ENCODE measurements at regions not wholly inside any gene's neighbourhood (a gene's known extent, or its start where the extent isn't known, plus 50 kb on each side); places are given as distances from the start of the nearest gene placed in this dataset.

DNA sequence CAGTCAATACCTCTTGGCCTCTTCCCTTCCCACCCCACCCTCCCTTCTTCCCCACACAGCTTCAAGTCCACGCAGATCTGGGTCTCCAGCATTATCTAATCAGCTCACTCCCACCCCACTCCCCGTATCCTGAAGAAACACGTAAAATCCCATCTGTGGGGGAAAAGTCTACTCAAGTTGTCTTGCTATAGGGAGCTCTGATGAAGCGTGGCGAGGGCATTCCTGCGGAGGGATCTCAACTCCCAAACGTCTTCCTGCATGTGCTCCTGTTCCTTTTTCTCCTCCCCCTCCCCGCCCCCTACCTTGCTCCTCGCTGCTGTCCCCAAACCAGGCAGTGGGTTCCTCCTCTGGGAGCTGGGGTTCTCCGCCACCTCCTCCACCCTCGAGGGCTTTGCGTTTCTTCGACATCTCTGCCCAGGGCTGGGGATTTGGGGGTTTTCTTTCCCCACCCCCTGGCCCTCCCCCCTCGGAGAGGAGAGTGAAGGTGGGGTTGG, 181.8 kb downstream of the TBXT start:
- DNase-seq (no peak), ATAC-seq (ENCODE audit: insufficient read depth, low FRiP score) (no peak)
- peaks cover 0 to 16% (median 4%) of the 10 kb centered on the region in 5 donors for H3K4me1 ChIP-seq (ENCODE audit: control insufficient read depth in 5 of 5, insufficient read depth in 5 of 5, low read length in 5 of 5)
- H3K4me3 ChIP-seq: no peak overlapping the region
- H3K27me3 ChIP-seq (ENCODE audit: control insufficient read depth in 3 of 3, insufficient read depth in 3 of 3, low read length in 2 of 3): peaks cover 12 to 75% (median 55%) of the 10 kb centered on the region in 3 donors
- H3K27ac ChIP-seq (ENCODE audit: low read depth in 1 of 2, low read length in 1 of 2): no peak overlapping the region
- peaks cover 0 to 3% (median 0%) of the 10 kb centered on the region in 4 donors for H3K9me3 ChIP-seq (ENCODE audit: control insufficient read depth in 4 of 4, insufficient read depth in 3 of 4, low read length in 3 of 4)
- 9 to 14% methylated on average over 14 of the region's 14 CpGs for WGBS, 2 donors
- H3K9ac ChIP-seq (ENCODE audit: insufficient read depth in 1 of 2, low read length in 2 of 2): no peak overlapping the region
- TF ChIP-seq CTCF (IDR thresholded peaks at IDR 0.05; ENCODE audit: control extremely low read depth, extremely low read depth): no peak
- no peaks in the 10 kb centered on the region for H3K36me3 ChIP-seq (ENCODE audit: control insufficient read depth in 4 of 4, insufficient read depth in 4 of 4, low read length in 4 of 4)

DNA sequence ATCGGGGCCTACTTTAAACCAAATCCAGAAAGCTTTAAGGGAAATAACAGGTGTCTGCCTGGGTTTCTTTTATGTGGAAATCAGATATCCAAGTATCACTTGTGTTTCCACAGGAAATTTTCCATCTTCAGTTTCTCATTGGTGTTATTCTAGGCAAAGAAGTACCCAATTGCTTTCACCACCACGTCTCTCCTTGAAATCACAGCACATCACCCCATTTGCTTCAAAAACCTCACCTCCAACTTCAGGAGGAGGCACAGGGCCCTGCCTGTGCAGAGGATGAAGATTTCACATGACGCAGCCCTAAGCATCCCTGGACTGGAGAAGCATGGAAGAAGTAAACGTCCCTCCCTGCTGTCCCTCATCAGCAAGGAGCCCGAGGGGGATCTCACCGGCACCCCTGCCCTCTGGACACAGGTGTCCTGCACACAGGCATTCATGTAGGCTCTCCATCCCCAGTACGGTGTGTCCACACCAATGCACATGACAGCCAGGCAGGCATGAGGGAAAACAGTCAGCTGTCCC, 182.3 kb downstream of the TBXT start:
- H3K4me1 ChIP-seq (ENCODE audit: control insufficient read depth in 5 of 5, insufficient read depth in 5 of 5, low read length in 5 of 5): peaks cover 0 to 16% (median 4%) of the 10 kb centered on the region in 5 donors
- no peak for TF ChIP-seq CTCF (IDR thresholded peaks at IDR 0.05; ENCODE audit: control extremely low read depth, extremely low read depth)
- peaks cover 12 to 70% (median 52%) of the 10 kb centered on the region in 3 donors for H3K27me3 ChIP-seq (ENCODE audit: control insufficient read depth in 3 of 3, insufficient read depth in 3 of 3, low read length in 2 of 3)
- DNase-seq: no peak
- 49 to 58% methylated on average over 7 of the region's 7 CpGs for WGBS, 2 donors
- no peak overlapping the region for H3K4me3 ChIP-seq
- peaks cover 0 to 2% (median 0%) of the 10 kb centered on the region in 4 donors for H3K9me3 ChIP-seq (ENCODE audit: control insufficient read depth in 4 of 4, insufficient read depth in 3 of 4, low read length in 3 of 4)
- no peaks in the 10 kb centered on the region for H3K36me3 ChIP-seq (ENCODE audit: control insufficient read depth in 4 of 4, insufficient read depth in 4 of 4, low read length in 4 of 4)
- no peak overlapping the region for H3K9ac ChIP-seq (ENCODE audit: insufficient read depth in 1 of 2, low read length in 2 of 2)
- no peak for ATAC-seq (ENCODE audit: insufficient read depth, low FRiP score)
- no peak overlapping the region for H3K27ac ChIP-seq (ENCODE audit: low read depth in 1 of 2, low read length in 1 of 2)

DNA sequence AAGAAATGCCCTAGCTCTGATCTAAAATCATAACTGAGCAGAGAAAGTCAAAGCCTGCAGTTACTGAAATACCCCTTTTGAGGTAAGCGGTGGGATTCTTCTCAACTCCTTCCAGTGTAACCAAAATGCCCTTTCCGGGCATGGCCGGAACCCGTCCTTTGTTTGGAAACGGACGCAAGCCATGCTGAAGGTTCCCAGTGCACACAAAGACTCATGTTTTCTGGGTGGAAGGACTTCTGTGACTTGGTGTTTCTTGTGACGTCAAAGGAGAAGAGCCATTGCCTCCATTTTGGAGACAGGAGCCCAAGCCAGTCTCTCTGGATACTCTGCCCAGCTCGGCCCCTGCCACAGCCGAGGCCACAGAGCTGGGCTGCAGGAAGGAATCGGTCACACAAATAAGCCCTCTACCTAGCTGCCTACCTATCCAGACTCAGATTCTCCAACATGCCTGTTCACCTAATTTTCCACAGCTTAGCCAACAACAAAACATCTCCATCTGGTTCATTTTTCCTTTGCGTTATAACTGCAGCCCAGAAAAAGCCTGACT, 182.8 kb downstream of the TBXT start:
- Histone ChIP-seq H3K9ac (ENCODE audit: insufficient read depth in 1 of 2, low read length in 2 of 2) (no peak overlapping the region), H3K4me1 (ENCODE audit: control insufficient read depth in 5 of 5, insufficient read depth in 5 of 5, low read length in 5 of 5) (peaks cover 0 to 16% (median 4%) of the 10 kb centered on the region in 5 donors), H3K4me3 (no peak overlapping the region), H3K9me3 (ENCODE audit: control insufficient read depth in 4 of 4, insufficient read depth in 3 of 4, low read length in 3 of 4) (no peaks in the 10 kb centered on the region), H3K27me3 (ENCODE audit: control insufficient read depth in 3 of 3, insufficient read depth in 3 of 3, low read length in 2 of 3) (peaks cover 11 to 64% (median 46%) of the 10 kb centered on the region in 3 donors), H3K27ac (ENCODE audit: low read depth in 1 of 2, low read length in 1 of 2) (no peak overlapping the region), H3K36me3 (ENCODE audit: control insufficient read depth in 4 of 4, insufficient read depth in 4 of 4, low read length in 4 of 4) (no peaks in the 10 kb centered on the region)
- WGBS, 2 donors: 82 to 88% methylated on average over 11 of the region's 11 CpGs
- ATAC-seq (ENCODE audit: insufficient read depth, low FRiP score) (no peak), DNase-seq (no peak)
- TF ChIP-seq CTCF (IDR thresholded peaks at IDR 0.05; ENCODE audit: control extremely low read depth, extremely low read depth): no peak
